Suprapubic skin (tissue), 4 donors: ENCODE measurements at regions not wholly inside any gene's neighbourhood (a gene's known extent, or its start where the extent isn't known, plus 50 kb on each side); places are given as distances from the start of the nearest gene placed in this dataset.

Experiments
- DNase-seq, 2 donors: peaks; one replicate each; pipeline ENCODE4 v3.0.0-alpha.2; 2019; ENCODE audit warnings: low spot score in 2 of 2
- H3K27ac ChIP-seq: fragments of 200-600 bp; sonication (generic); one replicate; pipeline ENCODE4 v1.5.1; 2019
- H3K27me3 ChIP-seq: fragments of 200-600 bp; sonication (generic); one replicate; pipeline ENCODE4 v1.5.1; 2019
- H3K36me3 ChIP-seq: fragments of 200-600 bp; sonication (generic); one replicate; pipeline ENCODE4 v1.5.1; 2019
- H3K4me1 ChIP-seq: fragments of 200-600 bp; sonication (generic); one replicate; pipeline ENCODE4 v1.5.1; 2019
- H3K4me3 ChIP-seq: fragments of 200-600 bp; sonication (generic); one replicate; pipeline ENCODE4 v1.5.1; 2019; ENCODE audit warnings: mild to moderate bottlenecking
- H3K9me3 ChIP-seq: fragments of 200-600 bp; sonication (generic); one replicate; pipeline ENCODE4 v1.5.1; 2019
- CTCF ChIP-seq, 2 donors: fragments of 200-600 bp in 1 of 2; fragments of 450-650 bp in 1 of 2; sonication (generic) in 1 of 2; IDR thresholded peaks; one replicate each; pipeline ENCODE4 v1.5.1; 2016 to 2019; ENCODE audit warnings: antibody characterized with exemption in 2 of 2, mild to moderate bottlenecking in 1 of 2, moderate library complexity in 1 of 2
- EP300 ChIP-seq: sonication (generic); formaldehyde crosslinking; IDR thresholded peaks from one replicate; pipeline ENCODE4 v1.6.1; 2017; ENCODE audit warnings: antibody characterized with exemption
- POLR2A ChIP-seq, 2 donors: fragments of 450-650 bp; IDR thresholded peaks; one replicate each; pipeline ENCODE4 v1.6.1; 2017; ENCODE audit warnings: antibody characterized with exemption in 2 of 2, mild to moderate bottlenecking in 2 of 2, moderate library complexity in 2 of 2
- POLR2AphosphoS5 ChIP-seq, 3 donors: sonication (generic); formaldehyde crosslinking; IDR thresholded peaks; one replicate each; pipeline ENCODE4 v1.6.1; 2017; ENCODE audit warnings: antibody characterized with exemption in 3 of 3
- WGBS: methylation state at CpG from one replicate; pipeline ENCODE4 v1.1.5; 2018; 5-methylcytosine and 5-hydroxymethylcytosine counted together

GRCh38 chr12:124629789-124630480, 62.5 kb upstream of the NCOR2 start:
- 85% methylated on average over 12 of the region's 12 CpGs for WGBS
- Histone ChIP-seq H3K4me3 (no peak overlapping the region), H3K36me3 (no peaks in the 10 kb centered on the region), H3K9me3 (no peaks in the 10 kb centered on the region), H3K27ac (no peak overlapping the region), H3K27me3 (no peaks in the 10 kb centered on the region), H3K4me1 (peaks cover 42% of the 10 kb centered on the region)
- no peak for TF ChIP-seq CTCF (IDR thresholded peaks at IDR 0.05)
- TF ChIP-seq POLR2AphosphoS5 (IDR thresholded peaks at IDR 0.05), result no peak
- TF ChIP-seq EP300, result no peak
- TF ChIP-seq POLR2A (IDR thresholded peaks at IDR 0.05), result no peak
- DNase-seq, result no peak

- no peak overlapping the region for H3K4me3 ChIP-seq
Observed at GRCh38 chr12:124629117-124629516, 61.7 kb upstream of the NCOR2 start.

GRCh38 chr12:124627956-124628355, 60.5 kb upstream of the NCOR2 start:
- no peak for DNase-seq
- H3K9me3 ChIP-seq, result no peaks in the 10 kb centered on the region
- H3K36me3 ChIP-seq, result no peaks in the 10 kb centered on the region
- H3K27me3 ChIP-seq, result no peaks in the 10 kb centered on the region
- H3K4me3 ChIP-seq, result no peak overlapping the region
- WGBS, result 92% methylated on average over 3 of the region's 3 CpGs
- no peak overlapping the region for H3K27ac ChIP-seq
- H3K4me1 ChIP-seq, result peaks cover 39% of the 10 kb centered on the region
- TF ChIP-seq CTCF (IDR thresholded peaks at IDR 0.05), result no peak
- TF ChIP-seq POLR2A (IDR thresholded peaks at IDR 0.05), result no peak
- no peak for TF ChIP-seq EP300
- TF ChIP-seq POLR2AphosphoS5 (IDR thresholded peaks at IDR 0.05), result no peak

More at GRCh38 chr12:124629117-124629516, 61.7 kb upstream of the NCOR2 start:
- Histone ChIP-seq H3K36me3 (no peaks in the 10 kb centered on the region), H3K27me3 (no peaks in the 10 kb centered on the region), H3K4me1 (peaks cover 42% of the 10 kb centered on the region), H3K9me3 (no peaks in the 10 kb centered on the region), H3K27ac (no peak overlapping the region)
- no peak for DNase-seq
- no peak for TF ChIP-seq EP300
- no peak for TF ChIP-seq POLR2A (IDR thresholded peaks at IDR 0.05)
- no peak for TF ChIP-seq CTCF (IDR thresholded peaks at IDR 0.05)
- TF ChIP-seq POLR2AphosphoS5 (IDR thresholded peaks at IDR 0.05), result no peak
- WGBS, result 95% methylated on average over 5 of the region's 5 CpGs

GRCh38 chr12:124626971-124627411, 59.6 kb upstream of the NCOR2 start:
- no peak for DNase-seq
- H3K27ac ChIP-seq, result peak overlapping the region; percentile 12

More at GRCh38 chr12:124626971-124627411, 59.6 kb upstream of the NCOR2 start:
- Histone ChIP-seq H3K9me3 (no peaks in the 10 kb centered on the region), H3K4me3 (no peak overlapping the region), H3K27me3 (no peaks in the 10 kb centered on the region), H3K4me1 (peaks cover 36% of the 10 kb centered on the region), H3K36me3 (no peaks in the 10 kb centered on the region)
- WGBS, result 38% methylated on average over 3 of the region's 5 CpGs
- TF ChIP-seq CTCF (IDR thresholded peaks at IDR 0.05), result no peak
- no peak for TF ChIP-seq POLR2A (IDR thresholded peaks at IDR 0.05)
- TF ChIP-seq POLR2AphosphoS5 (IDR thresholded peaks at IDR 0.05), result no peak
- TF ChIP-seq EP300, result no peak
